WERI-Rb-1 (cell line): ENCODE measurements at regions not wholly inside any gene's neighbourhood (a gene's known extent, or its start where the extent isn't known, plus 50 kb on each side); places are given as distances from the start of the nearest gene placed in this dataset.

ENCODE experiments used
- DNase-seq: peaks from one replicate; pipeline ENCODE4 v3.0.0-alpha.2; 2020
- H3K27ac ChIP-seq: fragments of 250-450 bp; sonication (Bioruptor Pico); 2 replicates; pipeline ENCODE4 v1.5.1; 2020; ENCODE audit warnings: mild to moderate bottlenecking, moderate library complexity
- H3K27me3 ChIP-seq: fragments of 250-450 bp; sonication (Bioruptor Pico); 2 replicates; pipeline ENCODE4 v1.5.1; 2021; ENCODE audit warnings: mild to moderate bottlenecking, low read depth, moderate library complexity; ENCODE audit not compliant: insufficient read depth, severe bottlenecking
- H3K36me3 ChIP-seq: fragments of 250-450 bp; sonication (Bioruptor Pico); 2 replicates; pipeline ENCODE4 v1.5.1; 2020; ENCODE audit warnings: mild to moderate bottlenecking, moderate library complexity
- H3K4me3 ChIP-seq: 2 replicates; pipeline ENCODE4 v1.5.1; 2011; ENCODE audit warnings: low read depth, mild to moderate bottlenecking, control low read depth, low read length
- H3K9me3 ChIP-seq: fragments of 250-450 bp; sonication (Bioruptor Pico); 2 replicates; pipeline ENCODE4 v1.5.1; 2021; ENCODE audit warnings: mild to moderate bottlenecking, moderate library complexity; ENCODE audit not compliant: severe bottlenecking
- CTCF ChIP-seq: IDR thresholded peaks from 2 replicates; pipeline ENCODE4 v1.5.1; 2011; ENCODE audit warnings: low read depth, mild to moderate bottlenecking, control low read depth, inconsistent platforms, low read length

GRCh38 chr1:173280899-173281660 is 73.9 kb upstream of the TNFSF4 start:
- Histone ChIP-seq H3K27me3 (no peaks in the 10 kb centered on the region), H3K27ac (no peak overlapping the region)
- DNase-seq: no peak

GRCh38 chr1:173285048-173285447 is 77.9 kb upstream of the TNFSF4 start:
- no peak for DNase-seq
- Histone ChIP-seq H3K9me3 (no peaks in the 10 kb centered on the region), H3K4me3 (no peak overlapping the region), H3K27me3 (no peaks in the 10 kb centered on the region), H3K36me3 (no peaks in the 10 kb centered on the region), H3K27ac (no peak overlapping the region)
- no peak for TF ChIP-seq CTCF

More at GRCh38 chr1:173280899-173281660, 73.9 kb upstream of the TNFSF4 start:
- Histone ChIP-seq H3K9me3 (no peaks in the 10 kb centered on the region), H3K36me3 (no peaks in the 10 kb centered on the region), H3K4me3 (no peak overlapping the region)
- no peak for TF ChIP-seq CTCF

- no peak for DNase-seq
- Histone ChIP-seq H3K4me3 (no peak overlapping the region), H3K27me3 (no peaks in the 10 kb centered on the region), H3K9me3 (no peaks in the 10 kb centered on the region), H3K27ac (no peak overlapping the region), H3K36me3 (no peaks in the 10 kb centered on the region)
- no peak for TF ChIP-seq CTCF
These were observed 80.7 kb upstream of the TNFSF4 start for GRCh38 chr1:173287785-173288184.

GRCh38 chr1:173293756-173294155 is 86.6 kb upstream of the TNFSF4 start:
- Histone ChIP-seq H3K4me3 (no peak overlapping the region), H3K27me3 (no peaks in the 10 kb centered on the region), H3K9me3 (no peaks in the 10 kb centered on the region), H3K36me3 (no peaks in the 10 kb centered on the region), H3K27ac (no peak overlapping the region)
- DNase-seq: no peak
- TF ChIP-seq CTCF: no peak

- no peak overlapping the region for H3K4me3 ChIP-seq
- H3K9me3 ChIP-seq: no peaks in the 10 kb centered on the region
- DNase-seq: no peak
- no peaks in the 10 kb centered on the region for H3K27me3 ChIP-seq
- TF ChIP-seq CTCF: no peak
- no peak overlapping the region for H3K27ac ChIP-seq
- H3K36me3 ChIP-seq: no peaks in the 10 kb centered on the region
These were observed 87.7 kb upstream of the TNFSF4 start for GRCh38 chr1:173294843-173295242.

GRCh38 chr1:173295391-173295790 is 88.3 kb upstream of the TNFSF4 start:
- Histone ChIP-seq H3K36me3 (no peaks in the 10 kb centered on the region), H3K4me3 (no peak overlapping the region), H3K27me3 (no peaks in the 10 kb centered on the region), H3K27ac (no peak overlapping the region), H3K9me3 (no peaks in the 10 kb centered on the region)
- DNase-seq: no peak
- no peak for TF ChIP-seq CTCF
